ENCODE measurements at regions not wholly inside any gene's neighbourhood (a gene's known extent, or its start where the extent isn't known, plus 50 kb on each side); places are given as distances from the start of the nearest gene placed in this dataset.

DNA sequence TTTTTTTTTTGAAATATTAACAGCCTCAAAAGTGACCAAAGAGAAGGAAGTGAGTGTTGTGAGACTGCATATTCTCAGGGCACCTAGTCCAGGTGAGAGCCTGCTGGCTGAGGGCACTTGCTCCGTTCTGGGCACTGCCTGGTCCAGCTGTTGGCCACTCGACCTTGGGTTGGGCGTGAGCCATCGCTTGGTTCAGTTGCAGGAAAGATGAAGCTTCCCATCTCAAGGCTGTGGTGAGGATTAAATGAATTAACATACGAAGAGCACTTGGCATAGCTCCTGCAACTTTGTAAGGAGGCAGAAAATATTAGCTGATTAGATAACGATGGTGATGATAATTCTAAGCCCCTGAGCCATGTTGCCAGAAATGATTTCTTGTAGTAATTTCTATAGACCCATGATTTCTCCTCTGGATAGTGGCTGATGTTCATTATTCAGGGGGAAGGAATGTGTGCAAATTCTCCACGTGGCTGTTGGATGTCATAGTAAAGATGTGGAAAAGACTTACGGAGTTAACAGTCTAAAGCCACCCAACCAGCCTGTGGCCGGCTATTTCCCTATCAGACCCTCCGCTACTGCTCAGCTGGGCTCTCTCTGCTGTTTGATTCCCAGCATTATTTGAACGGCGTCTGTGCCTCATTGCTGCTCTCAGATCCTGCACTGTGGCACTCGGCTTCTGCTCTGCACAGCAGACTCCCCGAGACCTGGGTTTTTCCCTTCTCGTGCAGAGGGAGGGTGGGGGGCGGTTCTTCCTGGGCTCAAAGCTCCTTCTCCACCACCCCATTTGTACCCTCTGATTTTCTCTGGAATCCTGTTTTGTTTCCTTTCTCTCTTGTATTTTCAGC, 221.1 kb downstream of the GALR1 start:
- Histone ChIP-seq H3K36me3 (ENCODE audit: control insufficient read depth, insufficient read depth, low read length) (no peaks in the 10 kb centered on the region), H3K4me1 (ENCODE audit: control insufficient read depth, insufficient read depth, low read length) (no peaks in the 10 kb centered on the region), H3K9ac (ENCODE audit: low read length) (no peak overlapping the region), H3K27ac (ENCODE audit: low read depth, low read length) (no peak overlapping the region), H3K4me3 (ENCODE audit: low read length) (no peak overlapping the region), H3K27me3 (ENCODE audit: control insufficient read depth, insufficient read depth, low read length) (no peaks in the 10 kb centered on the region)

DNA sequence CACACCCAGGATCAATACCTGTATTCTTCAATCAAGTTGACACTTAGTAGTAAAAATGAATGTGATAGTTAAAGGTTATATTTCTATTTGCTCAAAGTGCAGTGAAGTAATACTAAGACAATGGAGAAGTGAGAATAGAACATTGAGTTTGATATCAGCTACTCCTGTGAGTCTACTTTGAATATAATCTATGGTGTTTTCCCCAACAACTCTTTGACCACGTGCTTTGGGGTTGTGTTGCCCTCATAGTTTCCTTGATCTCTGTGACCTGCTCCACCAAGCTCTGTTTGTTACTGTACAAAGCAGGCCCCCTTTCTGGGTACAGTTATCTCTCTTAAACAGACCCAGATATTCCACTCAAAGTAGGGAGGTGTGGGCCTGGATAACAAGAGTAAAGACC, 222.9 kb downstream of the GALR1 start:
- Histone ChIP-seq H3K27me3 (ENCODE audit: control insufficient read depth, insufficient read depth, low read length) (no peaks in the 10 kb centered on the region), H3K9ac (ENCODE audit: low read length) (no peak overlapping the region), H3K27ac (ENCODE audit: low read depth, low read length) (no peak overlapping the region), H3K4me1 (ENCODE audit: control insufficient read depth, insufficient read depth, low read length) (no peaks in the 10 kb centered on the region), H3K4me3 (ENCODE audit: low read length) (no peak overlapping the region), H3K36me3 (ENCODE audit: control insufficient read depth, insufficient read depth, low read length) (no peaks in the 10 kb centered on the region)

DNA sequence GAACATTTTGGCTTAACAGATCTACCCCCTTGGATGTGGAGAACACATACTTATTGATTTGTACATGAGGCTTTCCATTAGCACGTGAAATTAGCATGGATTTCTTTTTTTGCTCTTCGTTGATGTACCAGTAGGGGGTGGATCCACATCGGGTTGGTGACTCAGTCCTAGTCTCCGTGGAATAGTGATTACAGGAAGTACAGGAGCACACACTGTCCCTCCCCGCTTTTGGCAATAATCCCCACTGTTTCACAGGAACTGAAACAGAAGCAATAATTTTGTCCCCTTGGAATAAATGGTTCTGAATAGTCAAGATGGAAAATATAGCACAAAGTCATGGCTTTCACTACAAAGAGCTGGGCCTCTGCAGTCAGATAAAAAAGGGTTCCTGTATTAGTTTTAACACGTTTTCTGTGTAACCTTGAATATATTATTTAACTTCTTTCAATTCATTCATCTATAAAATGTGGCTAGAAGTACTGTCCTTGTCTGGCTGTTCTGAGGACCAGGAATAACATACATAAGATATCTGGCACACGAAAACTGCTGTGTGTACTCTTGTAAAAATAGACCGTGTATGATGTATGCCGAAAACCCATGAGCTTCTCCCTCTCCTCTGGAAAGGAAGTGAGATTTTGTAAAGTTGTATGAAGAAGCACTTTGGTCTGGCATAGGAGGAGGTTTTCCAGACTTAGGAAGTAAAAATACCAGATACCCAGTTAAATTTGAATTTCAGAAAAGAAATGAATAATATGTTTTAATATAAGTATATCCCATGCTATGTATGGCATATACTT, 229.2 kb downstream of the GALR1 start:
- Histone ChIP-seq H3K4me1 (ENCODE audit: control insufficient read depth, insufficient read depth, low read length) (no peaks in the 10 kb centered on the region), H3K4me3 (ENCODE audit: low read length) (no peak overlapping the region), H3K27ac (ENCODE audit: low read depth, low read length) (peak overlapping the region; percentile 9), H3K36me3 (ENCODE audit: control insufficient read depth, insufficient read depth, low read length) (no peaks in the 10 kb centered on the region), H3K27me3 (ENCODE audit: control insufficient read depth, insufficient read depth, low read length) (no peaks in the 10 kb centered on the region), H3K9ac (ENCODE audit: low read length) (no peak overlapping the region)

DNA sequence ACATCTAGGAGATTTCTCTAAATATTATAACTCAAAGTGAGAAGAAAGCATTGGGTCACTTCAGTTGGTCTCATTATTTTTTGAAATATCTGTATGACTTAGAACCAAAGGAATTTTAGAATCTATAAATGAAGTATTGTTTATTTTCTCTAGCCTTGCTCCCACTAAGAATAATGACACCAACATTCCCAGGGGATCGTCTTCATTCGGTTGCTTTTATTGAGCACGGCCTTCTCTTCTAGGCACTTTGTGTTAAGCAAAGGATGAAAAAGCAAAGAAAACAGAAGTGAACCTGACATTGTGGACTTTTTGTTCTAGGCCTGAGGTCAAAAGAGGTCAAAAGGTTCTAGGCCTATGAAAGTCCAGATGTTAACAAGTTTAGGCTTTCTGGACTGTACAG, 231.9 kb downstream of the GALR1 start:
- H3K9ac ChIP-seq (ENCODE audit: low read length): no peak overlapping the region
- no peak overlapping the region for H3K27ac ChIP-seq (ENCODE audit: low read depth, low read length)

DNA sequence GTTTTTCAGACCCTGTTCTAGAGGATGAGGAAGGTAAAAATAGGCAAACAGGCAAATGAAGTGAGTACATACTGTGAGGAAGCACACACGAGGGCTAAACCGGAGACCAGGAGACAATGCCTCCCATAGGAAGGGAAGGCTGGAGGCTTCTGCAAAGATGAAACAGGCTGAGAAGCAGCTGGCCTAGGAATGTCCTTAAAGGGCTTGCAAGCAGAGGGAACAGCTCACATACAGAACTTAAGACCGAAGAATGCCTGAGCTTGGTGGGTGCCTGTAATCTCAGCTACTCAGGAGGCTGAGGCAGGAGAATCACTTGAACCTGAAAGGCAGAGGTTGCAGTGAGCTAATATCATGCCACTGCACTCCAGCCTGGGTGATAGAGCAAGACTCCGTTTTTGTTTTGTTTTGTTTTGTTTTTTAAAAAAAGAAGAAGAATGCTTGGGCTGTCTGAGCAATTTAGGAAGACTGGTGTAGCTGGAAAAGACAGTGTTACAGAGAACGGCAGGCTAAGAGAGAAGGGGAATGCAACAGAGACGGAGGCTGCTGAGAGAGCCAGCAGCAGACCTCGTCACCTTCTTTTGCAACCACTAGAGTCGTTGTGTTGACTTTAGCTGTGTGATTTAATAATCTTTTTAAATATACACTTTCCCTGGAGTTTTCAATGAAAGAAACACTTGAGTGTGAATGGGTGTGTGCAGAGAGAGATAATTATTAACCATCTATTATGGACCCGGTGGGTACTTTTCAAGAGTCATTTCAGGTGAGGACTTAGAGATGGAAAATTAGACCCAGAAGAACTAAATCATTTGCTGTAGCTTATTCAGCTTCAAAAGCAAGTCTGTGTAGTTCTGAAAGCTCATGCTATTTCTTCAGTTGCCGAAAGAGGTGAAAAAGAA, 232.8 kb downstream of the GALR1 start:
- Histone ChIP-seq H3K36me3 (ENCODE audit: control insufficient read depth, insufficient read depth, low read length) (no peaks in the 10 kb centered on the region), H3K4me3 (ENCODE audit: low read length) (no peak overlapping the region), H3K27ac (ENCODE audit: low read depth, low read length) (no peak overlapping the region)

More for the DNA sequence above, 231.9 kb downstream of the GALR1 start:
- Histone ChIP-seq H3K27me3 (ENCODE audit: control insufficient read depth, insufficient read depth, low read length) (no peaks in the 10 kb centered on the region), H3K4me3 (ENCODE audit: low read length) (no peak overlapping the region), H3K4me1 (ENCODE audit: control insufficient read depth, insufficient read depth, low read length) (no peaks in the 10 kb centered on the region), H3K36me3 (ENCODE audit: control insufficient read depth, insufficient read depth, low read length) (no peaks in the 10 kb centered on the region)

DNA sequence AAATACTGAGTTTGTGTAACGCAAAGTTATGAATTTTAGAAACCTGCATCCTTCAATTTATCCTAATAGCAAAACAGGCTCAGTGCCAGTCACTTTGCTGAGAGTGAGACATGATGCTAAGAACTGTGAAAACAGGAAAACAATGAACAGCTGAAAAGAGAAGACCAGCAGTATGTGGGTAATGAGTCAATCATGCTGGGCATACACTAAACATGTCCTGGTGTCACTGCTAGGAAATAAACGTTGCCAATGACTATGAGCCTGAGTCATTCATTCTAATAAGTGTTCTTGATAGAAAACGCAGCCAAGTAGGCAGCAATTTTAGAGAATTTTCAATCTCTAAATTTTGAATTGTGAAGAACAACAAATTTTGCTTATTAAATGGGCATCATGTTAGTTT, 237.3 kb downstream of the GALR1 start:
- Histone ChIP-seq H3K9ac (ENCODE audit: low read length) (no peak overlapping the region), H3K36me3 (ENCODE audit: control insufficient read depth, insufficient read depth, low read length) (no peaks in the 10 kb centered on the region), H3K4me3 (ENCODE audit: low read length) (no peak overlapping the region), H3K27me3 (ENCODE audit: control insufficient read depth, insufficient read depth, low read length) (no peaks in the 10 kb centered on the region), H3K4me1 (ENCODE audit: control insufficient read depth, insufficient read depth, low read length) (no peaks in the 10 kb centered on the region), H3K27ac (ENCODE audit: low read depth, low read length) (no peak overlapping the region)

More for the DNA sequence above, 232.8 kb downstream of the GALR1 start:
- Histone ChIP-seq H3K27me3 (ENCODE audit: control insufficient read depth, insufficient read depth, low read length) (no peaks in the 10 kb centered on the region), H3K4me1 (ENCODE audit: control insufficient read depth, insufficient read depth, low read length) (no peaks in the 10 kb centered on the region), H3K9ac (ENCODE audit: low read length) (no peak overlapping the region)

DNA sequence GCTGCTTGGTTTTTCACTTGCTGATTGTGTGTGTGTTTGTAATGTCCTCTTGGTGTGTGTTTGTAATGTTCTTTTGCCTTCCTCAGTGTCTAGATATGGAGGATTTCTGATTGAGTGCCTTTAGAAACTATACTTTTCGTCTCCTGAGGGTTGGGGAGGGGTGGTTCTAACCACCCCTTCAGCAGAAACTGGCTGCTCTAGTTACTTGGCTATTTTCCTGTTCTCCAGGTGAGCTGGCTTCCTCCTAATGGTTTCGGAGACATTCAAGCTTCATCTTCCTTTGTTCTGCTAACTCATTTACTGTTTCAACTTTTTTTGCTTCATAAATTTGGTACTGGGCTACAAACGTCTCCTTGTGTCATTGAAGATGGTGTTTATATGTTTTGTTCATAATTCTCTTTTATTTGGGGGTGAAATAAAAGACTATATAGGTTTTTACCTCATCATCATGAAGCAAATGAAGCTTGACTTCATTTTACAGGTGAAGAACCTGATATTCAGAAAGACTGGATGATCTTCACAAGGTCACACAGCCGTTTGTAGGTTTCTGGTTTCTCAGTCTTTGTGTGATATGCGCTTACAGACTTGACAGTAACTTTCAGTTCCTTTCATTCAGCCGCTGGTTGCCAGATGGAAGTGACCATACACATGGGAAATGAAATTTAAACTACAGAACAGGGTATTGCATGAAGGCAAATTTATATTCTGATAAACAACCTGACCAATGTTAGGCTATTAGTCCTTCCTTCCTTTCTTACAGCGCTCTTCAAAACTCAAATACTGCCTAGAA, 238.5 kb downstream of the GALR1 start:
- Histone ChIP-seq H3K27me3 (ENCODE audit: control insufficient read depth, insufficient read depth, low read length) (no peaks in the 10 kb centered on the region), H3K27ac (ENCODE audit: low read depth, low read length) (no peak overlapping the region), H3K9ac (ENCODE audit: low read length) (no peak overlapping the region), H3K4me3 (ENCODE audit: low read length) (no peak overlapping the region), H3K36me3 (ENCODE audit: control insufficient read depth, insufficient read depth, low read length) (no peaks in the 10 kb centered on the region), H3K4me1 (ENCODE audit: control insufficient read depth, insufficient read depth, low read length) (no peaks in the 10 kb centered on the region)

DNA sequence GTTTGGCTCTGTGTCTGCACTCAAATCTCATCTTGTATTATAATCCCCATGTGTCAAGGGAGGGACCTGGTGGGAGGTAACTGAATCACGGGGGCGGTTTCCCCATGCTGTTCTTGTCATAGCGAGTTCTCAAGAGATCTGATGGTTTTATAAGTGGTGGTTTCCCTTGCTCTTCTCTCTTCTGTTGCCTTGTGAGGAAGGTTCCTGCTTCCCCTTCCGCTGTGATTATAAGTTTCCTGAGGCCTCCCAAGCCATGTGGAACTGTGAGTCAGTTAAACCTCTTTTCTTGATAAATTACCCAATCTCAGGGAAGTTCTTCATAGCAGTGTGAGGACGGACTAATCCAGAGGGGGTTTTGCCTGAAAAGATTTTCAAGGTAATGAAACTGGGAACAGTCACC, 245.4 kb downstream of the GALR1 start:
- Histone ChIP-seq H3K27ac (ENCODE audit: low read depth, low read length) (no peak overlapping the region), H3K9ac (ENCODE audit: low read length) (no peak overlapping the region), H3K4me3 (ENCODE audit: low read length) (no peak overlapping the region), H3K4me1 (ENCODE audit: control insufficient read depth, insufficient read depth, low read length) (no peaks in the 10 kb centered on the region), H3K27me3 (ENCODE audit: control insufficient read depth, insufficient read depth, low read length) (no peaks in the 10 kb centered on the region), H3K36me3 (ENCODE audit: control insufficient read depth, insufficient read depth, low read length) (no peaks in the 10 kb centered on the region)

DNA sequence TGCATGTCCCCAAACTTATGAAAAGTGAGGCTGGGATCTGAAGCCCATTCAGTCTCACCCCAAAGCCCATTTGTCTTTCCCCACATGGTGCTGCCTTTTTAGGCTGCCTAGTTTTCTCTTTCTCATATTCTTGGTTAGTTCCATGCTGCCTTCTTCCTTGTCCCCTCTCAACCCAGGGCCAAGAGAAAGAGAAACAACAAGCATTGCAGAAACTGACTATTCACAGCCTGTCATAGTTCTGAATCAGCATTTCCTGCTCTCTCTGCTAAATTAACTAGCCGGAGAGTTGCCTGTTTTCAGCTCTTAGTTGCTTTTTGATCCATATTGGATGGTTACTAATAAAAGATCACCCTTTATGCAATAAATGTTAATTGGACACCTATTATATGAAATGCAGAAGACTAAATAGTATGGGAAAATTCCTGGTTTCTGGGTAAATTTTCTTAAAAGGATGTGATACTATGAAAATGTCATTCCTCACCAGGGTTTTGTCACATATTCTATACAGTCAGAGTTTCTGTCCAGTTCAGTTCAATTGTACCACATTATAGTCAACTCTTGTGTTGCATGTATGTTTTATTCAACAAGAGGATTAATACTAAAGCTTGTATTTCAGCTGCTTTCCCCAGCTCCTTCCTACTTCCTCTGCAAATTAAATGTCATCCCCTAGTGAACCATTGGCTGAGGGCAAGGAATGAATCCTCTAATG, 246.5 kb downstream of the GALR1 start:
- no peaks in the 10 kb centered on the region for H3K27me3 ChIP-seq (ENCODE audit: control insufficient read depth, insufficient read depth, low read length)
- H3K4me1 ChIP-seq (ENCODE audit: control insufficient read depth, insufficient read depth, low read length): no peaks in the 10 kb centered on the region
- no peak overlapping the region for H3K4me3 ChIP-seq (ENCODE audit: low read length)
- H3K27ac ChIP-seq (ENCODE audit: low read depth, low read length): no peak overlapping the region
- no peaks in the 10 kb centered on the region for H3K36me3 ChIP-seq (ENCODE audit: control insufficient read depth, insufficient read depth, low read length)
- H3K9ac ChIP-seq (ENCODE audit: low read length): no peak overlapping the region

DNA sequence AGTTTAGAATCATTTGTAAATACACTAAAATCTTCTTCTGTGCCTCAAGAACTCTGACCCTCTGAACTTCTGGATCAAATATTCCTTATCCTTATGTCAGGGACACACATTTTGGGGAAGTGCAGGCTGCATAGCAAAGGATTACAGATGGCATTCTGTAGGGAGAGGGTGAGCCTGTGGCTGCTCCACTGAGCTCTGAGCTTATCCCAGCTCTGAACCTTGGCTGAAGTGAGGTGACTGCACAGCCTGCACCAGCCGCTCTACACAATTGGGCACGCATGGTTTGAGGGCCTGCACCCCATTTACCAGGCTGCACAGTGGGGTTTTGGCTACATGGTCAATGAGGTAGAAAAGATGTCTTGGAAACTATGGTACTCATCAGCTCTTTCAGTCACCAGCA, 251.6 kb downstream of the GALR1 start:
- no peaks in the 10 kb centered on the region for H3K4me1 ChIP-seq (ENCODE audit: control insufficient read depth, insufficient read depth, low read length)
- H3K27me3 ChIP-seq (ENCODE audit: control insufficient read depth, insufficient read depth, low read length): no peaks in the 10 kb centered on the region
- no peak overlapping the region for H3K4me3 ChIP-seq (ENCODE audit: low read length)
- no peak overlapping the region for H3K9ac ChIP-seq (ENCODE audit: low read length)
- H3K36me3 ChIP-seq (ENCODE audit: control insufficient read depth, insufficient read depth, low read length): no peaks in the 10 kb centered on the region
- H3K27ac ChIP-seq (ENCODE audit: low read depth, low read length): no peak overlapping the region

DNA sequence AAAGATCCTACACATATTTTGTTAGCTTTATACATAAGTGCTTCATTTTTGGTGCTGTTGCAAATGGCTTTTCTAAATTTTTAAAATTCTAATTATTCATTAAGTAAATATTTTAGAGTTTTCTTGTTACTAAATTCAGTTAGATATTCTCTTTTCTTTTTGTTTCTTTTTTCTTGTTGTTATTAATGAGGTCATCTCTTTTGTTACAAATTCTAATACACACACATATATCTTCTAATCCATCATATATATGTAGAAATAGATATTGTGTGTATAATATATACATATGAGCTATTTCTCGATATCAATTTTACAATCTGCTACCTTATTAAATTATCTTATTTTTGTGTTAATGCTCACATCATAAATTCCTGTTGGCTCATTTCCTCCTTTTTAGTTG, 255.9 kb downstream of the GALR1 start:
- Histone ChIP-seq H3K27ac (ENCODE audit: low read depth, low read length) (no peak overlapping the region), H3K4me3 (ENCODE audit: low read length) (no peak overlapping the region), H3K9ac (ENCODE audit: low read length) (no peak overlapping the region), H3K36me3 (ENCODE audit: control insufficient read depth, insufficient read depth, low read length) (no peaks in the 10 kb centered on the region), H3K27me3 (ENCODE audit: control insufficient read depth, insufficient read depth, low read length) (no peaks in the 10 kb centered on the region), H3K4me1 (ENCODE audit: control insufficient read depth, insufficient read depth, low read length) (no peaks in the 10 kb centered on the region)
